NCI-H2107 treated with DMSO at 0.1 percent for 48 hours (cell line): ENCODE measurements at regions not wholly inside any gene's neighbourhood (a gene's known extent, or its start where the extent isn't known, plus 50 kb on each side); places are given as distances from the start of the nearest gene placed in this dataset.
A peak's percentile ranks its signal among the peaks of the same experiment; 100 is the strongest.

Source experiments
- DNase-seq: peaks from one replicate; lab custom pipeline; 2025; ENCODE audit not compliant: unreplicated experiment; lab: John Stamatoyannopoulos, UW

- DNase-seq = no peak
Observed at GRCh38 chr2:55973673-55974072, 50.1 kb upstream of the EFEMP1 start.

DNA sequence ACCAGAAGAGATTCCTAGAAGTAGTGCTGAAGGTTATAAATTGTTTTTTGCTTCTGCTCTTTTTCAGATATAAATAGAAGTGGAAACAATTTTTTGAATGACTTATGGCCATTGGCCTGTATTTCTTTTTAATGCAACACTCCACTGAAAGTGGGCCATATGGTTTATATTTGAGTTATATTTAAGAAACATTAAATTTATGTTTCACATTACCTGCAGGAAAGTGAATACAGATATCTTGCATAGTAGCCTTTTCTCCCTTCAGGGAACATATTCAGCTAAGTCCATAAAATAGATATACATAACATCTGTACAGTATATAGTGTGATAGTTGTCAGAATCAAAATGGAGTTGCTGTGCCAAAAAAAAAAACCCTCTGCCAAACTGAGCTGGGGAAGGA lies 53.1 kb upstream of the EFEMP1 start:
- DNase-seq = no peak

GRCh38 chr2:55985406-55985805 lies 61.8 kb upstream of the EFEMP1 start:
- DNase-seq = no peak

- DNase-seq = no peak
Observed at GRCh38 chr2:55986001-55986400, 62.4 kb upstream of the EFEMP1 start.

DNA sequence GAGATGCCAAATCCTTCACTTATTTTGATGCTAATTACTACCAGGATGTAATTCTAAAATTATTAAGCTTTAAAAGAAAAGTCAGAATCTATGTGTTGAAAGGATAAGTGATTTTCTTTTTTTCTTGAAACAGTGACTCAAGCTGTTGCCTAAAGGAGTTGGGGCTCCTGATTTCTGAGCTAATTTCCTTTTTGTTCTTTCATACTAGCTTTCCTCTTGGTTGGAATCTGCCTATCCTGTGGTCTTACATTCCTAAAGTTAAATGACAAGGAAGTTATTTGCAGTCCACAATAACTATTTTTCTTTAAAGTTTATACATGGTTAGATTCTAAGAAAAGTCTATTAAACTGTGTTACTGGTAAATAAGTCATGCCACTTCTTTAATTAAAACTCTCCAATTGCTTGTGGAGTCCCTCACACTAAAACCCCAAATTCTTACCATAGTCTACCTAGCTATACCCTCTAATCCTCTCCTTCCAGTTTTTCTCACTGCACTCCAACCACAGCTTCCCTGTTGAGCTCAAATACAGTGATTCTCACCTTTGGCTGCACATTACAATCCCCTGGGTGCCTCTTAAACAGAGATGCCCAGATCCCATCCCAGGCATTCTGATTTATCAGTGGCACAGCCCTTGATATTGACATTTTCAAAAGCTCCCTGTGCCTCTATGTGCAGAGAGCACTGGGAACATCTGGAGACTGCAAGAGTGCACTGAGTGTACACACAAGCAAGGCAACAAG lies 63.3 kb upstream of the EFEMP1 start:
- DNase-seq = no peak

GRCh38 chr2:55989405-55989804 lies 65.8 kb upstream of the EFEMP1 start:
- DNase-seq = no peak

DNA sequence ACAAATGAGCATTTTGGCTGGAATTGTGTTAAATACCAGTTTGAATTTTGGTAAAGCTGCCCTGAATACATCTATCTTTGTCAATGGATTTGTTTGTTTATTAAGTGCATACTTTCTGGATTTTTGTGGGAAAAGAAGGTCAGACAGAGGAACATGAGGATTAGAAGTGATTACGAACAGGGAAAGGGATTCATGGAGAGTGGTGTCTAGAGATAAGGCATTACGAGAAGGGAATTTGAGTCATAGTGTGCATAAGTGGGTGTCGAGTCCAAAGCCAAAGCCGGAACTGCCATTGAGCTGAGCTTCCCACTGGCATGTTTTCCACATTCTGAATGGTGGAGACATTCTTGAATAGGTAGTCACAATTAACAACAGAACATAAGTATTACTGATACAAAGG lies 68.9 kb upstream of the EFEMP1 start:
- no peak for DNase-seq

DNA sequence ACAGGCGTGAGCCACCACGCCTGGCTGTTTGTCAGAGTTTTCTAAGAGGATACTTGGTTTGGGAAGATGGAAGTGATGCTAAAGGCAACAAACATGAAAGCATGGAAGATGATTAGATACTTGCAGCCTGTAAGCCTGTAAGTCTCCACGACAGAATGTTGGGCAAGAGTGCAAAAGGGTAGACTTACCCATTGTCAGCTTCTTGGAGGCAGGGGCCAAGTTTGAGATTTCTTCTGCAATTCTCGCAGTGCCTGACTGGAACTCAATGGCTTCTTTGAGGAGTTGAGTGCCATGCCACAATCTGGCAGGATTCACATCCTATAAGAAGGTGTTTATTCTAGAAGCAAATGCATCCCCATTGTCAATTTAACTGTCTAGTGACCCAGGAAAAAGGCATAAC lies 70.1 kb upstream of the EFEMP1 start:
- DNase-seq = no peak

GRCh38 chr2:55995211-55995610 lies 71.6 kb upstream of the EFEMP1 start:
- DNase-seq = no peak

GRCh38 chr2:55995902-55996301 lies 72.3 kb upstream of the EFEMP1 start:
- no peak for DNase-seq

DNA sequence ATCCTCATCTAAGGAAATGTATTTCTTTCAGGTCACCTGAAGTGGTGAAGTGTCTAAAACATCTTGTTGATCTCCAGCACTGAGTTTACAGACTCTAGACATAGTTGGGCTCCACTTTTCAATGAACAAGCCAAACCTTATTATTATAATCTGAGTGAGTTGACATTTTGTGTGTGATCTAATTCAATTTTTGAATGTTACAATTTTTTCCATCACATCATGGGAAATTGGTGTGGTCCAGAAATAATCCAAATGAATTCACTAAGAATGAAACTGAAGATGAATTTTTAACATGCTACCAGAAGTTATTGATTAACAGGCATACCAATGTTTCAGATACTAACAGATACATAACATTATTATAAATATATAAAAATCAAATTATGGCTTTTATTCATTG lies 75.6 kb upstream of the EFEMP1 start:
- DNase-seq = no peak

GRCh38 chr2:55999790-56000189 lies 76.2 kb upstream of the EFEMP1 start:
- no peak for DNase-seq

GRCh38 chr2:56001947-56002346 lies 78.4 kb upstream of the EFEMP1 start:
- DNase-seq = no peak

- DNase-seq = peak; percentile 77
Observed at GRCh38 chr2:56008661-56009431, 85.3 kb upstream of the EFEMP1 start.

DNA sequence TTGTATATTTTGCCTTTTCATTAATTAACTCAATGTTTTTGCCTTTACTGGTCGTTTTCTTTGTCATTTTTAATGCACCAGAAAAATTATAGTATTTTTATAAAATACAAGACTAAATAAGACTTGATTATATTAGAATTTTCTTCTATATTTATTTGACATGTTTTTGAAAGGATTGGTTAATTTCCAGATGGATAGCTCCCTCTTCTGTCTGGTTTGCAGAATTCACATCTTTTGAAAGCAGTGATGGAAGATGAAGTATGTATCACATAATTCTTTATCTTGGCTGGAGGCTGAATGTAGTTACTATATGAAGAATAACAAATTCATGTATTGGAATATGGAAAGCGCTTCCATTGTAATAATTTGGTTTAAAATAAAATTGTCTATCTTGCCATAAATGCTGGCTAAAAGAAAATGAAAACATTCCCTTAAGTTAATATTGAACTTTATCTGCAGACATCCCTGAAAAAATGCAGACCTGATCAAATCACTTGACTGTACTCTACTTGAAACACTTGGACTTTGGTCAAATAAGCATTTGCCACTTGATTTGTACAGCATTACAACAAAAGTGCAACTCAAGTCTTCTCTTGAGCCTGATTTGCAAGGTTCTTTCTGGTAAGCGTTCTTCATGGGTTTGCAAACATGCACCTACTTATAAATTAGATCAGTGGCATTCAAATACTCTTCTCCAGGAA lies 86.3 kb upstream of the EFEMP1 start:
- peak; percentile 52 for DNase-seq

DNA sequence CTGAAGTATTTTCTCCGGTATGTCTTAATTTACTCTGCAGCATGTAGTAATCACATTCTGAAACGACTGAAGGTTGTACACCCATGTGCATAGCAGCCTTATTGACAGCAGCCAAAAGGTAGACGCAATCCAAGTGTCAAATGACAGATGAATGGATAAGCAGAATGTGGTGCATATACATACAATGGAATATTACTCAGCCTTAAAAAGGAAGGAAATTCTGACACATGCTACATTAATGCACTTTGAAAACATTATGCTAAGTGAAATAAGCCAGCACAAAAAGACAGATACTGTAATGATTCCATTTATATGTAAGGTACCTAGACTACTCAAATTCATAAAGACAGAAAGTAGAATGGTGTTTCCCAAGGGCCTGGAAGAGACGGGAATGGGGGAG lies 88.0 kb upstream of the EFEMP1 start:
- DNase-seq = no peak

GRCh38 chr2:56012221-56012765 lies 88.7 kb upstream of the EFEMP1 start:
- DNase-seq = no peak

DNA sequence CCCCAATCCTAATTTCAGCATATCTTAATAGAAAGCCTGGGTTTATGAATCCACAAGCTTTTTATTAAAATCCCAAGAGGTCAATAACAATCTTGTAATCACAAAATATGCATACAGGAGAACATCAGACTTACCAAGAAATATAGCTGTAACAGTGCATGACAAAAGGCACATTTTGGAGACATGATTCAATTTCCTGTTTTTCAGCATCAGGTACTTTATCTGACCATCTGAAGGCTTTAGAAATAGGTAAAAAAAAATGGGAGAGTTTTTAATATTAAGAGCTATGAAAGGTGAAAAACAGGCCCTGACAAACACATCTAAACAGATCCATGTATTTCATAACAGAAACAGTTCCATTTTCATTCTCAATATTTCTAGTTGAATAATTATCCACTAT lies 89.9 kb upstream of the EFEMP1 start:
- peak; percentile 44 for DNase-seq

DNA sequence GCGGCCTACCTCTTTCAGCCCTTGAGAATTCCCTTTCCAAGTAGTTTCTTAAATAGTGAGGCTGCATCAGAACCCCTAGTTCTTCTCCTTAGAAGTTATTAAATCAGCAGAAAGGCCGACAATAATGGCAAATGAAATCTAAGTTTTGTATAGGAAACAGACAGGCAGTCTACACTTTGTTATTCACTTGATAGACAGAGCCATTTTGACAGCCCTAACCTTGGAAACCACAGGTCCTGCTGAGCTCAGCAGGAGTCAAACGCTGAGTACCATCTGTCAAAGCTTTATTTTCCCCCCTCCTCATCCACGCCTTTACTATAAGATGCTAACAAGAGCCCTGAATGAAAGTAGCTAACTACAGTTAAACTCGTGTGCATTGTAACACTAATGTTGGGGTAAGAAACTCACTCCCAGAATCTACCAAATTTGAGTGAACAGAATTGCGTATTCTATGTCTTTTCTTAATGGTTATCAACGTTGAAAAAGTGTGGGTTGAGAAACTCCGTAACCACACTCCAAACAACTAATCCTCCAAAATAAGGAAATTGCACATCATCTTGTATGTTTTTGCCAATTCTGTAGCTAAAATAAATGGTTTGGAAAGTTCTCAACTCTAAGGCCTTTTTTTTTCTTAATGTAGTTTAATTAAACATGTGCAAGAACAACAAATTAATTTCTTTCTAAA lies 90.6 kb upstream of the EFEMP1 start:
- peak; percentile 80 for DNase-seq

- DNase-seq = no peak
Observed at GRCh38 chr2:56015711-56016115, 92.1 kb upstream of the EFEMP1 start.

DNA sequence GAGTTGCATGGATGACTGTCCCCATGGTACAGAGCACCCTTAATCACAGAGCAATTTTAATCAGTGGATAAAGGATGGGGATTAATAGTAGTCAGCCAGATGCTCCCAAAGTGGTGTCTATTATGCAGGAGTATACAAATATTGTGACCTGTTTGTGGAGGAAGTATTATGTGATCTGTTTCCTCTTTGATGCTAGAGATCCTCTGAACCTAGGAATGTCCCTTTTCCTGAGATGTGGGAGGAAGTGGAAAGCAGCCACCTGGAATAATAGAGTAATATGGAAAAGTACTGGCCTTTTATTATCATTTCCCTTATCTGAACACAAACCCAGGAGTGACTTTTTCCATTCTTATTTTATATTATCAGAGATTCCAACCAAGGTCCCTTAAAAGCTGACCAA lies 94.2 kb upstream of the EFEMP1 start:
- no peak for DNase-seq
